OCI-LY1 (cell line): ENCODE measurements at regions not wholly inside any gene's neighbourhood (a gene's known extent, or its start where the extent isn't known, plus 50 kb on each side); places are given as distances from the start of the nearest gene placed in this dataset.

ENCODE experiments used
- CTCF ChIP-seq: fragments of 200-600 bp; sonication (generic), shearing (Covaris generic); IDR thresholded peaks from 2 replicates; pipeline ENCODE4 v1.5.1; 2017; ENCODE audit warnings: mild to moderate bottlenecking, antibody characterized with exemption, low read length, moderate library complexity, mixed read lengths
- EZH2 ChIP-seq: fragments of 200-600 bp; sonication (generic), shearing (Covaris generic); IDR thresholded peaks from 2 replicates; pipeline ENCODE4 v1.8.0; 2017; ENCODE audit warnings: borderline replicate concordance, mixed run types, mild to moderate bottlenecking, antibody characterized with exemption, low read length, moderate library complexity, mixed read lengths

- TF ChIP-seq CTCF (no peak), EZH2 (no peak)
These were observed 575.5 kb upstream of the KCNMB2 start for GRCh38 chr3:177960722-177961121.
